ENCODE measurements at regions not wholly inside any gene's neighbourhood (a gene's known extent, or its start where the extent isn't known, plus 50 kb on each side); places are given as distances from the start of the nearest gene placed in this dataset.

- TF ChIP-seq, protein P1, sequence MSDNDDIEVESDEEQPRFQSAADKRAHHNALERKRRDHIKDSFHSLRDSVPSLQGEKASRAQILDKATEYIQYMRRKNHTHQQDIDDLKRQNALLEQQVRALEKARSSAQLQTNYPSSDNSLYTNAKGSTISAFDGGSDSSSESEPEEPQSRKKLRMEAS (IDR thresholded peaks at IDR 0.05) = no peak
- TF ChIP-seq RAD21 (IDR thresholded peaks at IDR 0.05; ENCODE audit: low read depth) (no peak), TCF12 (IDR thresholded peaks at IDR 0.05; ENCODE audit: low read depth) (no peak), TAF1 (IDR thresholded peaks at IDR 0.05; ENCODE audit: low read depth) (no peak), CEBPB (IDR thresholded peaks at IDR 0.05) (no peak), REST (IDR thresholded peaks at IDR 0.05; ENCODE audit: low read depth) (no peak), ZBTB7A (IDR thresholded peaks at IDR 0.05; ENCODE audit: low read depth) (no peak), EP300 (IDR thresholded peaks at IDR 0.05; ENCODE audit: borderline replicate concordance) (no peak), TEAD4 (IDR thresholded peaks at IDR 0.05) (no peak)
These were observed 211.7 kb upstream of the WSB1 start for GRCh38 chr17:27082023-27082774.
